LoVo (cell line): ENCODE measurements at regions not wholly inside any gene's neighbourhood (a gene's known extent, or its start where the extent isn't known, plus 50 kb on each side); places are given as distances from the start of the nearest gene placed in this dataset.
A peak's percentile ranks its signal among the peaks of the same experiment; 100 is the strongest.

ENCODE experiments used
- DNase-seq: peaks from one replicate; pipeline ENCODE4 v3.0.0-alpha.2; 2016; ENCODE audit warnings: low spot score

GRCh38 chr20:11248011-11248409, 574.2 kb upstream of the JAG1 start:
- no peak for DNase-seq

GRCh38 chr20:11248687-11249638, 575.2 kb upstream of the JAG1 start:
- no peak for DNase-seq

- DNase-seq, result no peak
Measured at GRCh38 chr20:11249683-11250082, 575.9 kb upstream of the JAG1 start.

- no peak for DNase-seq
Measured at GRCh38 chr20:11252447-11252846, 578.6 kb upstream of the JAG1 start.

GRCh38 chr20:11255455-11255854, 581.7 kb upstream of the JAG1 start:
- no peak for DNase-seq

- no peak for DNase-seq
Measured at GRCh38 chr20:11255860-11256259, 582.1 kb upstream of the JAG1 start.

- DNase-seq, result no peak
Measured at GRCh38 chr20:11260611-11261010, 586.8 kb upstream of the JAG1 start.

- DNase-seq, result no peak
Measured at GRCh38 chr20:11261533-11262000, 587.8 kb upstream of the JAG1 start.

GRCh38 chr20:11266571-11266970, 592.8 kb upstream of the JAG1 start:
- DNase-seq, result peak; percentile 75

GRCh38 chr20:11267131-11267761, 593.4 kb upstream of the JAG1 start:
- DNase-seq, result peak; percentile 84

- no peak for DNase-seq
Measured at GRCh38 chr20:11267762-11268335, 594.0 kb upstream of the JAG1 start.

- DNase-seq, result no peak
Measured at GRCh38 chr20:11270566-11270965, 596.8 kb upstream of the JAG1 start.

- DNase-seq, result no peak
Measured at GRCh38 chr20:11271319-11271718, 597.5 kb upstream of the JAG1 start.

- no peak for DNase-seq
Measured at GRCh38 chr20:11271920-11272594, 598.3 kb upstream of the JAG1 start.

GRCh38 chr20:11274141-11274594, 600.4 kb upstream of the JAG1 start:
- DNase-seq, result peak; percentile 65

- no peak for DNase-seq
Measured at GRCh38 chr20:11275740-11276139, 601.9 kb upstream of the JAG1 start.

GRCh38 chr20:11277170-11277569, 603.4 kb upstream of the JAG1 start:
- no peak for DNase-seq

GRCh38 chr20:11277858-11278257, 604.1 kb upstream of the JAG1 start:
- DNase-seq, result no peak

- DNase-seq, result no peak
Measured at GRCh38 chr20:11278461-11278860, 604.7 kb upstream of the JAG1 start.

- no peak for DNase-seq
Measured at GRCh38 chr20:11281240-11281639, 607.4 kb upstream of the JAG1 start.

- no peak for DNase-seq
Measured at GRCh38 chr20:11281768-11282167, 608.0 kb upstream of the JAG1 start.

- no peak for DNase-seq
Measured at GRCh38 chr20:11287126-11287525, 613.3 kb upstream of the JAG1 start.
